ENCODE measurements at regions not wholly inside any gene's neighbourhood (a gene's known extent, or its start where the extent isn't known, plus 50 kb on each side); places are given as distances from the start of the nearest gene placed in this dataset.

DNA sequence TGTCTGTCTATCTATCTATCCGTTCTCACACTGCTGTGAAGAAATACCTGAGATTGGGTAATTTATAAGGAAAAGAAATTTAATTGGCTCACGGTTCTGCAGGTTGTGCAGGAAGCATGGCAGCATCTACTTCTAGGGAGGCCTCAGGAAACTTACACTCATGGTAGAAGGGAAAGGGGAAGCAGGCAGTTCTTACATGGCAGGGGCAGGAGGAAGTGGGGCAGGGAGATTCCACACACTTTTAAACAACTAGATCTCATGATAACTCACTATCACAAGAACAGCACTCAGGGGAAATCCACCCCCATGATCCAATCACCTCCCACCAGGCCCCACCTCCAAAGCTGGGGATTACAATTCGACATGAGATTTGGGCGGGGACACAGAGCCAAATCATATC lies 105.3 kb downstream of the SLC10A2 start:
- no peak for TF ChIP-seq MYC (IDR thresholded peaks at IDR 0.05; ENCODE audit: low read depth, low read length)
- no peak overlapping the region for H3K4me3 ChIP-seq (ENCODE audit: low read depth, low read length)
- DNase-seq (ENCODE audit: low read depth) = no peak

DNA sequence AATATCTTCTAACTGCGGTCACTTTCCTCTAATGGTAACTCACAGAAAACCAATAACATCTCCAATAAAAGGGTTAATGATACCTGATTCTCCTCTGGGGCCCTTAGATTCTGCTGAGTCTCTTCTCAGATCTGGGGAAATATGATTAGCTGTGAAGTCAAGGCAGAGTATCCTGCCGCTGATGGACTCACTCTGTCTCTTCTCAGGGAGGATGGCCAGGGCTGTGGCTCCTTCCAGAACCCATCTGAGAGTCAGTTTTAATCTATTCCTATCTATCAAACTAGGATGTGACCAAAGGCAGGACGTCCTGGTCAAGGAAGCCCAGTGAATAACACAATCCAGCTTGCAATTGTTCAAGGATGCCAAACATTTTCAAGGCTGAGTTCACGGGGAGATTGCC lies 109.8 kb downstream of the SLC10A2 start:
- TF ChIP-seq, protein P1, sequence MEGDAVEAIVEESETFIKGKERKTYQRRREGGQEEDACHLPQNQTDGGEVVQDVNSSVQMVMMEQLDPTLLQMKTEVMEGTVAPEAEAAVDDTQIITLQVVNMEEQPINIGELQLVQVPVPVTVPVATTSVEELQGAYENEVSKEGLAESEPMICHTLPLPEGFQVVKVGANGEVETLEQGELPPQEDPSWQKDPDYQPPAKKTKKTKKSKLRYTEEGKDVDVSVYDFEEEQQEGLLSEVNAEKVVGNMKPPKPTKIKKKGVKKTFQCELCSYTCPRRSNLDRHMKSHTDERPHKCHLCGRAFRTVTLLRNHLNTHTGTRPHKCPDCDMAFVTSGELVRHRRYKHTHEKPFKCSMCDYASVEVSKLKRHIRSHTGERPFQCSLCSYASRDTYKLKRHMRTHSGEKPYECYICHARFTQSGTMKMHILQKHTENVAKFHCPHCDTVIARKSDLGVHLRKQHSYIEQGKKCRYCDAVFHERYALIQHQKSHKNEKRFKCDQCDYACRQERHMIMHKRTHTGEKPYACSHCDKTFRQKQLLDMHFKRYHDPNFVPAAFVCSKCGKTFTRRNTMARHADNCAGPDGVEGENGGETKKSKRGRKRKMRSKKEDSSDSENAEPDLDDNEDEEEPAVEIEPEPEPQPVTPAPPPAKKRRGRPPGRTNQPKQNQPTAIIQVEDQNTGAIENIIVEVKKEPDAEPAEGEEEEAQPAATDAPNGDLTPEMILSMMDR (IDR thresholded peaks at IDR 0.05; ENCODE audit: low read depth, low read length) = no peak
- TF ChIP-seq MYC (IDR thresholded peaks at IDR 0.05; ENCODE audit: low read depth, low read length) (no peak), POLR2A (IDR thresholded peaks at IDR 0.05; ENCODE audit: extremely low read depth, insufficient read length) (no peak)
- TF ChIP-seq, protein P2, sequence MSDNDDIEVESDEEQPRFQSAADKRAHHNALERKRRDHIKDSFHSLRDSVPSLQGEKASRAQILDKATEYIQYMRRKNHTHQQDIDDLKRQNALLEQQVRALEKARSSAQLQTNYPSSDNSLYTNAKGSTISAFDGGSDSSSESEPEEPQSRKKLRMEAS (IDR thresholded peaks at IDR 0.05; ENCODE audit: low read depth, low read length) = no peak
- no peak overlapping the region for H3K4me3 ChIP-seq (ENCODE audit: low read depth, low read length)
- no peak for DNase-seq (ENCODE audit: low read depth)

DNA sequence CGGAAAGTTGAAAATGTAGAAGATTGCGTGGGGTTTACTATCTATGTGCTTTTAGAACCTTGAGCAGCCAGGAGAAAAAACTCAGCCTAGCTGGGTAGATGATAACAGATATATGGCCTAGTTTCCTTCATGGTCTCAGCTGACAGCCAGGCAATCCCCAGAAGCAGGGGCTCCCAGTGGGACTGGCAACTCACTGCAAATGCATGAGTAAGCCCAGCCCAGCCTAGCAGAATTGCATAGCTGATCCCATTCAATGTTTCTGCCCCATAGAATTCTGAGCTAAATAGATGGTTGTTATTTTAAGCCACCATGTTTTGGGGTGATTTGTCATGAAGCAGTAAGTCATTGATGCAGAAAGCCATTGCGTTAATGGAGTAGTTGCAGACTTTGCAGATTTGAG lies 108.5 kb downstream of the ERCC5 start:
- no peak overlapping the region for H3K4me3 ChIP-seq (ENCODE audit: low read depth, low read length)
- DNase-seq (ENCODE audit: low read depth) = no peak
- TF ChIP-seq POLR2A (IDR thresholded peaks at IDR 0.05; ENCODE audit: extremely low read depth, insufficient read length) (no peak), MYC (IDR thresholded peaks at IDR 0.05; ENCODE audit: low read depth, low read length) (no peak)
- TF ChIP-seq, protein P2 (IDR thresholded peaks at IDR 0.05; ENCODE audit: low read depth, low read length) = no peak
- TF ChIP-seq, protein P1 (IDR thresholded peaks at IDR 0.05; ENCODE audit: low read depth, low read length) = no peak

DNA sequence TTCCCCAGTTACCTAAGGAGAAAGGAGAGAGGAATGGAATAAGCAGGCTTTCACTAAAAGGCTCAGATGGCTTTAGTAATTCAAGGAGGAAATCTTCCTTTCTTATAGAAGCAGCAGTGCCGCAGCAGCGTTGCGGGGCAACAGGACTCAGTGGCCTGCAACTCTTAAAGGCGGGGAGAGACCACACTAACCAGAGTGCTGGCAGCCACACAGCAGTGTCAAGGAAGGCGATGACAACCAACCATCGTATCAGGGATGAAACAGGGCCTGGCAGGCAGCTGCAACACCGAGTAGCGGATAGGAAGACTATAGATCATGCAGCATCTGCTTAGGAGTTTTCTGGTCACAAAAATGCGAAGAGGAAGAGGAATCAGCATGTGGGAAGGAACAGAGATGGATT lies 106.0 kb downstream of the ERCC5 start:
- no peak for DNase-seq (ENCODE audit: low read depth)
- TF ChIP-seq POLR2A (IDR thresholded peaks at IDR 0.05; ENCODE audit: extremely low read depth, insufficient read length) (no peak), MYC (IDR thresholded peaks at IDR 0.05; ENCODE audit: low read depth, low read length) (no peak)
- TF ChIP-seq, protein P2 (IDR thresholded peaks at IDR 0.05; ENCODE audit: low read depth, low read length) = no peak
- TF ChIP-seq, protein P1 (IDR thresholded peaks at IDR 0.05; ENCODE audit: low read depth, low read length) = no peak
- H3K4me3 ChIP-seq (ENCODE audit: low read depth, low read length) = no peak overlapping the region

DNA sequence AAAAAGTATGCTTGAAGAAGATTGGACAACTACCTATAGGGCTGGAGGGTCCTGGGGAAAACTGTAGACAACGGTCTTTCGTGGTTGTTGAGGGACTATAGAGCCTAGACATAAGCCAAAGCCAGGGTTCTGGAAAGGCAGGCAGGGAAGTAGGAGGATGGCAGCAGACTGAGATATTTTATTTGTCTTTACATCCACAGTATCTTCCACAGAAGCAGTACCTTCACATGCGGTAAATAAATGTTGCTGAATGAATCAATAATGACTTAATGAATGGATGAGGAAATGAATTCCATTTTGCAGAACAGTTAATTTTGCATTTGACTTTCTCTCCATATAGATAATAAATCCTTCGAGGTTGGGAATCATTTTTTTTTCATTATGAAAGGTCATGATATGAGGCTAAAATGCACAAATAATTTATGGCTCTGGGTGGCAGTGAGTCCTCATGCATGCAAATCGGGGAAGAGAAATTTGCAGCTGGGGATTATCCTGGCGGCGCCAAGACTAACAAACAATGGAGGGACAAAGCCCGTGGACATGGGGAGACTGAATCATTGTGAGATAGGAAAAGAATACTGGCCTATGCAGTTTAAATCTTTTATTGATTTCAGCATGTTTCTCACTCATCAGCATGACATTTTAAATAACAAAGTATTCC lies 102.0 kb downstream of the ERCC5 start:
- no peak for DNase-seq (ENCODE audit: low read depth)
- H3K4me3 ChIP-seq (ENCODE audit: low read depth, low read length) = no peak overlapping the region
- TF ChIP-seq, protein P2 (IDR thresholded peaks at IDR 0.05; ENCODE audit: low read depth, low read length) = no peak
- TF ChIP-seq POLR2A (IDR thresholded peaks at IDR 0.05; ENCODE audit: extremely low read depth, insufficient read length) (no peak), MYC (IDR thresholded peaks at IDR 0.05; ENCODE audit: low read depth, low read length) (no peak)
- TF ChIP-seq, protein P1 (IDR thresholded peaks at IDR 0.05; ENCODE audit: low read depth, low read length) = no peak

DNA sequence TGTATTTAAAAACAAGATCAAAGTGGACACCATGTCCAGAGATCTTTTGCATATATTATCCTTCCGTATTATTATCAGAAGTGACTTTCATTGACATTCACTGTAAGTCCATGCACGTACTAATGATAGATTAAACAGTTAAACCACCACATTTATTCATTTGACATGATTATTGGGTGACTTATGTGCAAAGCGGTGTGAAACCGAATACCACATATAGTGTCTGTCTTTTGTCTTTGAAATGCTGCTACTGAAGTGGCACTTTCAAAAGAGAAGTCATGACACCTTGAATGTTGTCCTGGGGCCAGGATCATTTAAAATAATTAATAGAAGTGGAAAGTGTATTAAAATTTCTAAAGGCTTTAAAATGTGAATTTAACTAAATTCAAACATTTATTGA lies 100.1 kb downstream of the ERCC5 start:
- TF ChIP-seq MYC (IDR thresholded peaks at IDR 0.05; ENCODE audit: low read depth, low read length) (no peak), POLR2A (IDR thresholded peaks at IDR 0.05; ENCODE audit: extremely low read depth, insufficient read length) (no peak)
- TF ChIP-seq, protein P2 (IDR thresholded peaks at IDR 0.05; ENCODE audit: low read depth, low read length) = no peak
- no peak overlapping the region for H3K4me3 ChIP-seq (ENCODE audit: low read depth, low read length)
- DNase-seq (ENCODE audit: low read depth) = no peak

Data from NB4 (cell line).